ENCODE measurements at regions not wholly inside any gene's neighbourhood (a gene's known extent, or its start where the extent isn't known, plus 50 kb on each side); places are given as distances from the start of the nearest gene placed in this dataset.

GRCh38 chr9:121568343-121569265 is 69.0 kb upstream of the GGTA1 start:
- no peak for TF ChIP-seq POLR2A (IDR thresholded peaks at IDR 0.05; ENCODE audit: low read length)
- TF ChIP-seq GATA1 (IDR thresholded peaks at IDR 0.05; ENCODE audit: low read depth, low read length): no peak
